ENCODE measurements at regions not wholly inside any gene's neighbourhood (a gene's known extent, or its start where the extent isn't known, plus 50 kb on each side); places are given as distances from the start of the nearest gene placed in this dataset.

DNA sequence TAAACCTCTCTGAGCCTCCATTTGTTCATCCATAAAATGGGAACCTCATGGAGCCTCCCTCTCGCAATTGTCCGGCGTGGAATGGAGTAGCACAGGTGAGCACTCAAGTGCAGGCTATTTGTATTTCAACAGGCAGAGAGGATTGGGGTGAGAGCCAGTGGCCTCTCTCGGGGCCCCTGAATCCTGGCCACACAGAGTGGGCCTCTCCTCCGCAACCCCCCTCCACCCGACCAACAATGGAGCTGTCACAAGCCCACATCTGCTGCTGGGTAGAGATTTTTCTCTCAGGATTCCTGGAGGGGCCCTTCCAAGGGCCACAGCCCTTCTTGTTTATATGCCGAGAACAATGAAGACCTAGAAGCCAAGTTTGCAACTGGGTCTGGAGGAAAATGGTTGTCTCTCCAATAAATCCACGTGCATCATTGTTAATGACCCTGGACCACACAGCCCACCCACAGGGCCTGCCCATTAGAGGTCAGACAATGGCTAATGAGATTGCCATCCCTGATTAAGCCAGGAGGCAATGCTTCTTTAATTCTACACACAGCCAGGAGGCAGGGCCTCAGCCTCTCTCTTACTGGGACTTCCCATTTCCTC lies 233.0 kb downstream of the ANKRD60 start:
- TF ChIP-seq, protein P1, sequence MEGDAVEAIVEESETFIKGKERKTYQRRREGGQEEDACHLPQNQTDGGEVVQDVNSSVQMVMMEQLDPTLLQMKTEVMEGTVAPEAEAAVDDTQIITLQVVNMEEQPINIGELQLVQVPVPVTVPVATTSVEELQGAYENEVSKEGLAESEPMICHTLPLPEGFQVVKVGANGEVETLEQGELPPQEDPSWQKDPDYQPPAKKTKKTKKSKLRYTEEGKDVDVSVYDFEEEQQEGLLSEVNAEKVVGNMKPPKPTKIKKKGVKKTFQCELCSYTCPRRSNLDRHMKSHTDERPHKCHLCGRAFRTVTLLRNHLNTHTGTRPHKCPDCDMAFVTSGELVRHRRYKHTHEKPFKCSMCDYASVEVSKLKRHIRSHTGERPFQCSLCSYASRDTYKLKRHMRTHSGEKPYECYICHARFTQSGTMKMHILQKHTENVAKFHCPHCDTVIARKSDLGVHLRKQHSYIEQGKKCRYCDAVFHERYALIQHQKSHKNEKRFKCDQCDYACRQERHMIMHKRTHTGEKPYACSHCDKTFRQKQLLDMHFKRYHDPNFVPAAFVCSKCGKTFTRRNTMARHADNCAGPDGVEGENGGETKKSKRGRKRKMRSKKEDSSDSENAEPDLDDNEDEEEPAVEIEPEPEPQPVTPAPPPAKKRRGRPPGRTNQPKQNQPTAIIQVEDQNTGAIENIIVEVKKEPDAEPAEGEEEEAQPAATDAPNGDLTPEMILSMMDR (conservative IDR thresholded peaks at IDR 0.05; ENCODE audit: low read depth, low read length) = no peak
- no peak for TF ChIP-seq FOS (IDR thresholded peaks at IDR 0.05; ENCODE audit: low read depth, low read length)
- TF ChIP-seq RAD21 (IDR thresholded peaks at IDR 0.05; ENCODE audit: low read length) = no peak
- TF ChIP-seq RCOR1 (IDR thresholded peaks at IDR 0.05; ENCODE audit: insufficient replicate concordance, low read length) = no peak

Measured in IMR-90 (cell line).